Left colon (tissue), 2 donors: ENCODE measurements at regions not wholly inside any gene's neighbourhood (a gene's known extent, or its start where the extent isn't known, plus 50 kb on each side); places are given as distances from the start of the nearest gene placed in this dataset.
"Not testable (repeated sequence)": the region's sequence is repeated elsewhere in the genome, so short reads cannot be mapped to it uniquely, and the experiment has no call there.

Experiments used
- ATAC-seq: fragments of 200-7000 bp; cut with Tn5 transposase; one replicate; pipeline ENCODE4 v1.9.1; 2020; ENCODE audit warnings: mild to moderate bottlenecking, moderate library complexity
- DNase-seq, 2 donors: peaks; one replicate each; pipeline ENCODE4 v3.0.0-alpha.2; 2020
- intact Hi-C, 2 donors: fragments of 100-400 bp; cut with DNase I in 1 of 2; cut with micrococcal nuclease in 1 of 2; formaldehyde crosslinking; loops; one replicate each; pipeline versions ENCODE4 v1.11.2 to v1.14.0; 2022; cut with DNase I, micrococcal nuclease
- donor health status: DM: no; HTN: no; CAD: no.
- donor health status: DM: yes; HTN: yes; CAD: no.

GRCh38 chr21:13849489-13849888 is 239.9 kb downstream of the POTED start:
- intact Hi-C loops, DNase-seq, ATAC-seq: not testable (repeated sequence)

DNA sequence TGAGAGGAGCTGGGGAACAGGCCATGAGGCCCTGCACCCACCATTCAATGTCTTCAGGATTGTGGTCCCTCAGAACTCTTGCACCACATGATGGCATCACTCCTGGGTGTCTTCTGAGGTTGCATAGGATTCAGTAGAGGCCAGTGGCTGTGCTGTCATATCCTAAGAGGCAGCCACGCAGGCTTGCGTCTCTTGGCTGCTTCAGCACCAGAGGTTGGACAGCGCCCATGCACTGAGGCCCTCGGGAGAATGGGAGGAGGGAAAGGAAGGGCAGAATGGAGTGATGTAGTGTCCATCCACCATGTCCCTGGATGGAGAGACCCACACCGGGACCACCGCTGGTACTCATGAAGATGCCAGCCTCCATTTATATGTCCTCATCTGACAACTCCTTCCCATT is 237.1 kb downstream of the POTED start:
- intact Hi-C loops, ATAC-seq: not testable (repeated sequence)
- peak in 1 of 2 donors; percentile 6 for DNase-seq

DNA sequence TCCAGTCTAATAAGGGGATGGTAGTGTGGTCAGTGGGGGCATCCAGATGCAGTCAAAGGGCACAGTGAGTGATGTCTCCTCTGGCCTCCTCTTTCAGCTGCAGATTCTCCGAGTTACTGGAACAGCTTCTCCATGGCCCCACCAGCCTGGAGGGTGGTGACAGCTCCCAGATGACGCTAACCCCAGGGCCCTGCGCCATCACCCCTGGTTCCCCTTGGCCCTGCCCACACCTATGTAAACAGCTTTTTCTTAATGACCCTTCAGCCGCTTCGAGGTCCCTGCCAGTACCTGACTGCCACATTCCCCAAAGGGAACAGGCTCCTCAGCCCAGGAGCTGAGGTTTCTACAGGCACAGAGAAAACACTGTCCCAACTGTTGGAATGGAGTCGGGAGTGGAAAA is 235.0 kb downstream of the POTED start:
- ATAC-seq, DNase-seq, intact Hi-C loops: not testable (repeated sequence)

DNA sequence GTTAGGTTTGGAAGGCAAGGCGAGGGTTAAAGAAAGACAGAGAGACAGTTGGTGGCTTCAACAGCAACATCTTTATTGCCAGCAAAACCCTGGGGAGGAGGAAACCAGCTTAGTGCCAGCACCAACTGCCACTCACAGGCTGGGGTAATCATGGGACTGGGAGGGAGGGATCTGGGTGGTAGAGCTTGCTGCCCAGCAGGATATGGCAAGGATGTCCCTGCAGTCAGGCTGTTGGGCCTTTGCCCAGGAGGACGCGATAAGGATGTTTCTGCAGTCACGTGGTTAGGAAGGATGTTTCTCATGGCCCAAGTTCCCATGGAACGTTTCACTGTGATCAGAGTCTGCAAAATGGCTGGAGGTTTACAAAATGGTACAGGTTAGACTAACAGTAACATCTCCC is 233.5 kb downstream of the POTED start:
- ATAC-seq, intact Hi-C loops, DNase-seq: not testable (repeated sequence)

DNA sequence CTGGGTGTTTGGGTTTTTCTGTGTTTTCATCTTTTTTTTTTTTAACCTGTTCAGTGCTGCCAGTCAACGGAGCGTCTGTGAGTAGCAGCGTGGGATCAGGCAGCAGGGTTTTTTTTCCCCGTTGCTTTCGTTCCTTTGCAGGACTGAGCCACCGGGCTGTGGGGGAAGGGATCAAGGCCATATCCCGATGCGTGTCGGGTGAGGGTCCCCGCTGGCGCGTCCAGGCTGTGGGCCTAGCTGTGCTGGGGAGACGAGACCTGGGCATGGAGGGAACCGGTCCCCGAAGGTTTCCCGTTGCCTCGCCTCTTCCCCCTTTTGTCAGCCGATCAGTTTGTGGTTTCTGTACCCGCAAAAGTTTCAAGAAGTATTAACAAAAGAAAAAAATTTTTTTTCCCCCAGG is 218.1 kb downstream of the POTED start:
- intact Hi-C loops, ATAC-seq, DNase-seq: not testable (repeated sequence)

DNA sequence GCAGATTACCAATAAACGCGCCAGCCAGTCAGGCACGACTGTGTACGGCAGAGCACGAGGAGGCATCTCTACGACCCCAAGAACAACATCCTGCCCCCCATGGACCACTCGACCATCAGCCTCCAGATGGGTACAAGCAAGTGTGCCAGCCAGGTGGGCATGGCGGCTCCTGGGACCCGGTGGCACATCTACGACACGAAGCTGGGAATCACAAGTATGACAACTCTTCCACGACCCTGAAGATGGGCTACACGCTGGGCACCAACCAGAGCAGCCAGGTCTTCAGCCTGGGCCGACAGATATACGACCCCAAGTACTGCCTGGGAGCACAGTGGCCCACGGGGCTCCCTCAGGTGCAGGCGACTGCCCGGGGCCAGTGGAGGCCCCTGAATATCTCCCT is 217.6 kb downstream of the POTED start:
- ATAC-seq (no peak), DNase-seq (no peak)
- intact Hi-C loops: no loop called here

- intact Hi-C loops, ATAC-seq, DNase-seq: not testable (repeated sequence)
Observed at GRCh38 chr21:13826511-13826910, 216.9 kb downstream of the POTED start.

DNA sequence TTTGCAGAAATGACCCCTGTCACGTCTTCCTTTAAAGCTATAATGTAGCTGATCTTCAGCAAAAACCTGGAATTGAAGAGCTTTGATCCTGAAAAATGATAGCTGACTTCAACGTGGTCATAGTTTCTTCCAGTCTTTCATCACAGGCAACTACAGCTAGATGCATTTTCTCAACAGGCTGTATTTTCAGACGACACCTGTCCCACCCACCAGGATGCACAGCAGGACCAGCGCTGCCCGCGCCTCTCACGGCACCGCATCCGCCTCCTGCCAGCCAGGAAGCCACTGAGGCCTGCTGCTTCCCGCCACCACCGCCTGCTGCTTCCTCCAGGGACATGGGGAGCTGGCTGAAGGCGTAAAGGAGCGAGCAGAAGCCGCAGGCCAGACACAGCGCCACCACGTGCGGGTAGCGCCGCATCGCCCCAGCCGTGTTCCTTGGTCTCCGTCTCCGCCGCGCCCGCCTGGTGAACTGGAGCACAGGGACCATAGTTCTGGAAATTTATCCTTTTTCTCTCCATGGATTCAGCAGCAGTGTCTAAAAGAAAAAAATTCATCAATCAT is 215.7 kb downstream of the POTED start:
- intact Hi-C loops, ATAC-seq, DNase-seq: not testable (repeated sequence)

GRCh38 chr21:13820286-13820685 is 210.7 kb downstream of the POTED start:
- intact Hi-C loops, ATAC-seq: not testable (repeated sequence)

GRCh38 chr21:13812191-13812590 is 202.6 kb downstream of the POTED start:
- intact Hi-C loops, DNase-seq: not testable (repeated sequence)

More at GRCh38 chr21:13820286-13820685, 210.7 kb downstream of the POTED start:
- DNase-seq: not testable (repeated sequence)

GRCh38 chr21:13810559-13810958 is 201.0 kb downstream of the POTED start:
- DNase-seq, intact Hi-C loops, ATAC-seq: not testable (repeated sequence)

More at GRCh38 chr21:13812191-13812590, 202.6 kb downstream of the POTED start:
- ATAC-seq: not testable (repeated sequence)

- intact Hi-C loops, DNase-seq, ATAC-seq: not testable (repeated sequence)
Observed at GRCh38 chr21:13806444-13806843, 196.9 kb downstream of the POTED start.

GRCh38 chr21:13802757-13803156 is 193.2 kb downstream of the POTED start:
- DNase-seq (peak in 1 of 2 donors; percentile 6), ATAC-seq (peak; percentile 98)
- intact Hi-C loops: not testable (repeated sequence)
